Memory B cell (primary cell): ENCODE measurements at regions not wholly inside any gene's neighbourhood (a gene's known extent, or its start where the extent isn't known, plus 50 kb on each side); places are given as distances from the start of the nearest gene placed in this dataset.
"Not testable (repeated sequence)": the region's sequence is repeated elsewhere in the genome, so short reads cannot be mapped to it uniquely, and the experiment has no call there.

Experiments used
- ATAC-seq: fragments of 150-1000 bp; cut with Tn5 transposase; 2 replicates; pipeline ENCODE4 v1.10.0; 2021; ENCODE audit warnings: low read depth, mild to moderate bottlenecking, moderate library complexity
- DNase-seq, 2 donors: peaks; one replicate each; pipeline ENCODE4 v3.0.0; 2022; ENCODE audit warnings: low spot score in 2 of 2
- H3K27ac Mint-ChIP-seq: one replicate; pipeline ENCODE4 v1.8.0; 2022; ENCODE audit warnings: mild to moderate bottlenecking, moderate library complexity, mixed read lengths
- H3K27me3 Mint-ChIP-seq: one replicate; pipeline ENCODE4 v1.8.0; 2022; ENCODE audit warnings: mixed read lengths
- H3K36me3 Mint-ChIP-seq: one replicate; pipeline ENCODE4 v1.8.0; 2022; ENCODE audit warnings: mild to moderate bottlenecking, mixed read lengths
- H3K4me1 Mint-ChIP-seq: one replicate; pipeline ENCODE4 v1.8.0; 2022; ENCODE audit warnings: mixed read lengths
- H3K4me3 Mint-ChIP-seq: one replicate; pipeline ENCODE4 v1.8.0; 2022; ENCODE audit warnings: mild to moderate bottlenecking, moderate library complexity, mixed read lengths
- H3K9me3 Mint-ChIP-seq: one replicate; pipeline ENCODE4 v1.8.0; 2022; ENCODE audit warnings: mixed read lengths

GRCh38 chr1:221972276-221973235, 230.7 kb upstream of the DUSP10 start:
- H3K36me3 Mint-ChIP-seq: no peaks in the 10 kb centered on the region
- H3K27ac Mint-ChIP-seq: no peak overlapping the region
- no peak overlapping the region for H3K4me3 Mint-ChIP-seq
- H3K4me1 Mint-ChIP-seq: no peaks in the 10 kb centered on the region
- ATAC-seq (no peak), DNase-seq (no peak)
- H3K27me3 Mint-ChIP-seq: no peaks in the 10 kb centered on the region
- no peaks in the 10 kb centered on the region for H3K9me3 Mint-ChIP-seq

GRCh38 chr1:221971035-221971434, 229.1 kb upstream of the DUSP10 start:
- H3K4me3 Mint-ChIP-seq, H3K4me1 Mint-ChIP-seq, ATAC-seq, DNase-seq, H3K27ac Mint-ChIP-seq, H3K27me3 Mint-ChIP-seq, H3K9me3 Mint-ChIP-seq, H3K36me3 Mint-ChIP-seq: not testable (repeated sequence)

- ATAC-seq, H3K36me3 Mint-ChIP-seq, H3K9me3 Mint-ChIP-seq, H3K4me1 Mint-ChIP-seq, H3K27ac Mint-ChIP-seq, H3K4me3 Mint-ChIP-seq, DNase-seq, H3K27me3 Mint-ChIP-seq: not testable (repeated sequence)
Measured at GRCh38 chr1:221969298-221969858, 227.5 kb upstream of the DUSP10 start.

- H3K27ac Mint-ChIP-seq, H3K36me3 Mint-ChIP-seq: not testable (repeated sequence)
Measured at GRCh38 chr1:221967538-221967937, 225.6 kb upstream of the DUSP10 start.

GRCh38 chr1:221966888-221967287, 225.0 kb upstream of the DUSP10 start:
- H3K27ac Mint-ChIP-seq, DNase-seq, H3K9me3 Mint-ChIP-seq, H3K4me3 Mint-ChIP-seq, H3K36me3 Mint-ChIP-seq, H3K4me1 Mint-ChIP-seq, H3K27me3 Mint-ChIP-seq, ATAC-seq: not testable (repeated sequence)

More at GRCh38 chr1:221967538-221967937, 225.6 kb upstream of the DUSP10 start:
- not testable (repeated sequence) for H3K4me1 Mint-ChIP-seq, ATAC-seq, H3K9me3 Mint-ChIP-seq, DNase-seq, H3K27me3 Mint-ChIP-seq, H3K4me3 Mint-ChIP-seq

- not testable (repeated sequence) for H3K36me3 Mint-ChIP-seq, H3K9me3 Mint-ChIP-seq, DNase-seq, H3K27ac Mint-ChIP-seq, H3K4me1 Mint-ChIP-seq, ATAC-seq, H3K27me3 Mint-ChIP-seq, H3K4me3 Mint-ChIP-seq
Measured at GRCh38 chr1:221965891-221966290, 224.0 kb upstream of the DUSP10 start.

GRCh38 chr1:221965252-221965651, 223.4 kb upstream of the DUSP10 start:
- H3K27me3 Mint-ChIP-seq: no peaks in the 10 kb centered on the region
- ATAC-seq (no peak), DNase-seq (no peak)
- H3K4me3 Mint-ChIP-seq: no peak overlapping the region
- H3K9me3 Mint-ChIP-seq: no peaks in the 10 kb centered on the region
- H3K27ac Mint-ChIP-seq: no peak overlapping the region
- no peaks in the 10 kb centered on the region for H3K4me1 Mint-ChIP-seq
- no peaks in the 10 kb centered on the region for H3K36me3 Mint-ChIP-seq

GRCh38 chr1:221963742-221964141, 221.9 kb upstream of the DUSP10 start:
- Mint-ChIP-seq H3K4me1 (no peaks in the 10 kb centered on the region), H3K27me3 (no peaks in the 10 kb centered on the region), H3K36me3 (no peaks in the 10 kb centered on the region), H3K9me3 (no peaks in the 10 kb centered on the region), H3K27ac (no peak overlapping the region), H3K4me3 (no peak overlapping the region)
- ATAC-seq: no peak
- DNase-seq: no peak

- ATAC-seq (no peak), DNase-seq (no peak)
- H3K9me3 Mint-ChIP-seq: peaks cover 2% of the 10 kb centered on the region
- peaks cover 3% of the 10 kb centered on the region for H3K4me1 Mint-ChIP-seq
- H3K4me3 Mint-ChIP-seq: no peak overlapping the region
- H3K36me3 Mint-ChIP-seq: no peaks in the 10 kb centered on the region
- no peaks in the 10 kb centered on the region for H3K27me3 Mint-ChIP-seq
- no peak overlapping the region for H3K27ac Mint-ChIP-seq
Measured at GRCh38 chr1:221962385-221962784, 220.5 kb upstream of the DUSP10 start.

- Mint-ChIP-seq H3K4me1 (peaks cover 3% of the 10 kb centered on the region), H3K9me3 (peaks cover 2% of the 10 kb centered on the region), H3K27me3 (no peaks in the 10 kb centered on the region), H3K27ac (no peak overlapping the region), H3K36me3 (no peaks in the 10 kb centered on the region), H3K4me3 (no peak overlapping the region)
- ATAC-seq (no peak), DNase-seq (no peak)
Measured at GRCh38 chr1:221961532-221962292, 219.8 kb upstream of the DUSP10 start.

GRCh38 chr1:221958161-221958562, 216.3 kb upstream of the DUSP10 start:
- H3K4me1 Mint-ChIP-seq, H3K4me3 Mint-ChIP-seq, H3K36me3 Mint-ChIP-seq, H3K9me3 Mint-ChIP-seq, DNase-seq, H3K27ac Mint-ChIP-seq, H3K27me3 Mint-ChIP-seq, ATAC-seq: not testable (repeated sequence)

- not testable (repeated sequence) for H3K9me3 Mint-ChIP-seq, H3K27me3 Mint-ChIP-seq, ATAC-seq, H3K27ac Mint-ChIP-seq, H3K36me3 Mint-ChIP-seq, DNase-seq, H3K4me3 Mint-ChIP-seq, H3K4me1 Mint-ChIP-seq
Measured at GRCh38 chr1:221957350-221957749, 215.5 kb upstream of the DUSP10 start.

- DNase-seq (no peak), ATAC-seq (no peak)
- H3K36me3 Mint-ChIP-seq: peaks cover 2% of the 10 kb centered on the region
- H3K4me1 Mint-ChIP-seq: no peaks in the 10 kb centered on the region
- no peaks in the 10 kb centered on the region for H3K9me3 Mint-ChIP-seq
- H3K27me3 Mint-ChIP-seq: no peaks in the 10 kb centered on the region
- no peak overlapping the region for H3K27ac Mint-ChIP-seq
- H3K4me3 Mint-ChIP-seq: no peak overlapping the region
Measured at GRCh38 chr1:221949996-221950395, 208.1 kb upstream of the DUSP10 start.

GRCh38 chr1:221948459-221948858, 206.6 kb upstream of the DUSP10 start:
- Mint-ChIP-seq H3K27me3 (no peaks in the 10 kb centered on the region), H3K27ac (no peak overlapping the region), H3K4me1 (no peaks in the 10 kb centered on the region), H3K4me3 (no peak overlapping the region), H3K9me3 (peaks cover 9% of the 10 kb centered on the region), H3K36me3 (peaks cover 7% of the 10 kb centered on the region)
- no peak for ATAC-seq
- DNase-seq: no peak
